Stimulated activated naive CD8-positive, alpha-beta T cell treated with anti-CD3 and anti-CD28 coated beads, Interleukin-15, Interleukin-2, amounts not matched to agents 100 U/mL and 50 U/mL, for 24 hours (primary cell): ENCODE measurements at regions not wholly inside any gene's neighbourhood (a gene's known extent, or its start where the extent isn't known, plus 50 kb on each side); places are given as distances from the start of the nearest gene placed in this dataset.

Source experiments
- ATAC-seq: fragments of 150-1000 bp; cut with Tn5 transposase; one replicate; pipeline ENCODE4 v1.10.0; 2021
- DNase-seq: peaks from one replicate; pipeline ENCODE4 v3.0.0; 2021

DNA sequence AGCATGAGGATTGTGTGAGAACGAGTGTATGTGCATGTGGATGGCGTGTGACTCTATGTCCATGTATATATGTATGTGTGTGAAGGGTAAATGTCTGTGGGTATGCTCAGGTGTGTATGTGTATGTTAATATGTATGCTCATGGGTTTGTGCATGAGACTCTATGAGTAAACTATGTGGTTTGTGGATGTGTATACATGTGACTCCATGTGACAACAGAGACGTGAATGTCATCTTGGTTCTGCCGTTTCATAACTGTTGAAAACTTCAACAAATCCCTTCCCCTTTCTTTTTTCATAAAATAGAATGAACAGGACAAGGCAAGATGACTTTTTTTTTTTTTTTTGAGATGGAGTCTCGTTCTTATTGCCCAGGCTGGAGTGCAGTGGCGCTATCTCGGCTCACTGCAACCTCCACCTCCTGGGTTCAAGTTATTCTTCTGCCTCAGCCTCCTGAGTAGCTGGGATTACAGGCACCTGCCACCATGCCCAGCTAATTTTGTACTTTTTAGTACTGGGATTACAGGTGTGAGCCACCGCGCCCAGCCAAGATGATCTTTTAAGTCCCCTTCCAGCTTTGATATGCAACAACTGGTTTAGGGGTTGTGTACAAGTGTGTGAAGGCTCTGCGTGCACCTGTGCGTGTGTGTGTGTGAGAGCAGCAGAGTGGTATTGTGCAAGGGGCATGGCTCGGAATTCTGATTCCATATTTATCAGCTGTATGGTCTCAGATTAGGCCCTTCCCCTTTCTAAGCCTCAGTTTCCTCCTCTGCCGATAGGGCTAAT is 106.3 kb downstream of the EBNA1BP2 start:
- ATAC-seq = no peak
- no peak for DNase-seq

- DNase-seq (no peak), ATAC-seq (no peak)
Measured at GRCh38 chr1:43065191-43065590, 106.5 kb upstream of the SLC2A1 start.

DNA sequence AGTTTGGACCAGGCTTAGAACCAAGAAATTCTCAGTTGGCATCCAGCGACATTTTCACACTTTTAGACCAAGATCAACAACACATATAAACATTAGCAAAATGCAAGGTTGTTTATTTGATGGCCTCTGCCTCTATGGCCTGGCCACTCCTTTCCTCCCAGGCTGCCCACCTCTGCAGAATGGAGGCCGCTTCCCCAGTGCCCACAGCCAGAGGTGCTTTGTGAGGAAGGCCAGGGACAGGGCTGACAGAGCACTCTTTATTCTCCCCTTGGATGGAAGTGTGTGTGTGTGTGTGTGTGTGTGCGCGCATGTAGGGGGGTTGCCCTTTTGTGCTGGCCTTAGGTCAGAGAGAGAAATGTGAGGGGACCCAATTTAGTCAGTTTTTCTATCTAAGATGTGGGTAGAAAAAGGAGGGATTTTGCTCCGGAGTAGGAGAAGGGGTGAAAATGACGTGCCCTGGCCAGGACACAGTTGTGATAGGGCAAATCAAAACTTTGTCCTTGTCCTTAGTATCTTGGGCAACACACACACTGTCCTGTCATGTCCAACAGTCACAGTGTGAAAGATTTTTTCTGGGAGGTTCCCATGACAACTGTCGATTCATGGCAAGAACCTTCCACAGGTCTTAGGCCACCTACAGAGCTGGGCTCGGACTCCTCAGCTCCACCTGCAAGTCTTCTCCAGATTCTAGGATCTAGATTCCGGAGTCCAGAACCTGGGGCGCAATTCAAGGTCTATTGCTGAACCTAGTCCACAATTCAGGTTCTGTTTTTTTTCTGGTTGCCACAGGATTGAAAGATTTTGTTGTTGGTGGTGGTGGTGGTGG is 104.9 kb upstream of the SLC2A1 start:
- ATAC-seq = no peak

DNA sequence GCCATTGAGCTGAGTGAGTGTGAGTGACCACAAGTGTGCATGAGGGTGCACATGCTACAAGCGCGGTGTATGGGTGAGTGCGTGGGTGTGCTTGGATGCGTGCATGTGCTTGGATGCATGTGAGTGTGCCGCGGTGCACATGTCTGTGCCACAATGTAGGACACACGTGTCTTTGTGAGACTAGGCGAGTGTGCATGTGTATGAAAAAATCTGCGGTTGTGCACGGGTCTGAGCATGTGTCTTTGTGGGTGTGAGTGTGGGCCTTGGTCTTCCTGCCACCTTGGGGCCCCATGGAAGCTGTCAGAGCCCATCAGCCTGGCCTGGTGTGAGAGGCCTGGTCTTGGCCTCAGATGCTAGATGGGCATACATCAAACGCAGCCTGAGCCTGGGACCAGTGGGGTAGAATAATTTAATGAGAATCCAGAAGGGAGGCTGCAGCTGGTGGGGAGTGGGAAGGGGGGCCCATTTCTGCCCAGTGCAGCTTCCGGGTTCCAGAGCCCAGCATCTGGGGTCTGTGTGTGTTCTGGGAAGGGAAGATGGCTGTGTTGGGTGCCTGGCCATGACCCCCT is 103.9 kb upstream of the SLC2A1 start:
- DNase-seq (no peak), ATAC-seq (no peak)

More for the DNA sequence above, 104.9 kb upstream of the SLC2A1 start:
- no peak for DNase-seq

DNA sequence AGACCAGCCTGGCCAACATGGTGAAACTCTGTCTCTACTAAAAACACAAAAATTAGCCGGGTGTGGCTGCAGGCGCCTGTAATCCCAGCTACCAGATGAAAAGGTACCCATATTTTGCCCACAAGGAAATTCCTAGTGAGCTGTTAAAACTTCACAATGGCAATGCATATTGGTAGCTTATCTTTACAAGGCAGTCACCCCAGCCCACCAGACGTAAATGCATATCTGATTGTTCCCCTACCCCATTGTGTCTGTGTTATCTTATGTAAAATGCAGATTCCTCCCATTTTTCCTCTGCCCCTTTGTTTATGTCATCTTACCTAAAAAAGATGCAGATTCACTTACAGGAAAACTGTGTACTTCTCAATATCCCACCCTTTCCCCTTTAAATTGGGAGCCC is 103.1 kb upstream of the SLC2A1 start:
- ATAC-seq = no peak
- DNase-seq = no peak

DNA sequence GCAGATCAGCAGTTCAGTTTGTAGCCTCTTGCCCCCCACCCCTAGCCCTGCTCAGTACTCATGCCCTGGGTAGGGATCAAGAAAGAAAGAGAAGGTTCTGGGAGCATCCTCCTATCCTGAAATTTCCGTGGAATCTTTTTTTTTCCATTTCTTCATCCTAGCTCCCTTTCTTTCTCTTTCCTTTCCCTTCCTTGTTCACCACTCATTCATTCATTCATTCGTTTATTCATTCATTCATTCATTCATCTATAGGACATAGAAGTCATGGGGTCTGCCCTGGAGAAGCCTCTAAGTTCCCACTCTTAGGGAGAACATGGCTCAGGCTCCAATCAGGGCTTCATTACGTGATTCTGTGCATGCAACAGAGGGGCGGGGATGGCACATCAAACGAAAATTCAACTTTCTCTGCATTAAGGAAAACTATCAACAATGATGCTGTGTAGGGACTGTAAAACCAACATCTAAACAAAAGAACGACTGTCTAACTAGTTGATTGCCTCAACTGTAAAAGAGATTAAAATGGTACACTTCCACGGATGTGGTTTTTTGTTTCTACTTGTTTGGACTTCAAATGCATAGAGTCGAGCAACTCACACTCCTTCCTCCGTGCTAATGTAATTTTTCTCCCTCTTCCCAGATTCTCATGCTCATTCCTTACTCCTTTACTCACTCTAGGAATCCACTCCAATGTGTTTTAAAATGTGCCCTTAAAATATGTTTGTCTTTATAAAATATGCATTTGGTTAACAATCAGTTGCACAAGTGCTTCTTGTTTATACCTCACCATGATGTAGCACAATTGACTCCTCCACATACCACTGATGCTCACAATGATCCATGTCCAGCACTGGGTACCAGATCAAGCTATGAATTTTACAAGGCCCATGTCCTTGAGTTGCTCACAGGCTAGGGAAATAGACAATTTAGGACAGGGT is 101.2 kb upstream of the SLC2A1 start:
- ATAC-seq (no peak), DNase-seq (no peak)

- no peak for ATAC-seq
- DNase-seq = peak; percentile 71
Measured at GRCh38 chr1:43058545-43059360, 100.1 kb upstream of the SLC2A1 start.

DNA sequence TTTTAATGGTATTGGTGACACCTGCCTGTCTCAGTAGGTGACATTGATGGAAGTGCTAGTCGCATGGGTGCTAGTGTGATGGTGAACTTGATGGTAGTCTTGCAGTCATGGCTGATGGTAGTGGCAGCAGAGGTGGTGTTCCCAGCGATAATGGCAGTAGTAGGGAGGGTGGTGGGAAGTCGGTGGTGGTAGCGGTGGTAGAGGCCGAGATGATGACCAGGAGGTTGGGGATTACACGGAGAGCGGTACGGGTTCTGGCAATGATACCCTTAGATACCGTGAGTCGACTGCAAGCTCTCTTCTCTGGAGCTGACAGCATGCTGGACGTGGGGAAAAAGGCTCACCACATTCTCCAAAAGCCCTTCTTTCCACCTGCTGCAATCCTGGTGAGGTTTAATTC is 99.4 kb upstream of the SLC2A1 start:
- DNase-seq (no peak), ATAC-seq (no peak)

DNA sequence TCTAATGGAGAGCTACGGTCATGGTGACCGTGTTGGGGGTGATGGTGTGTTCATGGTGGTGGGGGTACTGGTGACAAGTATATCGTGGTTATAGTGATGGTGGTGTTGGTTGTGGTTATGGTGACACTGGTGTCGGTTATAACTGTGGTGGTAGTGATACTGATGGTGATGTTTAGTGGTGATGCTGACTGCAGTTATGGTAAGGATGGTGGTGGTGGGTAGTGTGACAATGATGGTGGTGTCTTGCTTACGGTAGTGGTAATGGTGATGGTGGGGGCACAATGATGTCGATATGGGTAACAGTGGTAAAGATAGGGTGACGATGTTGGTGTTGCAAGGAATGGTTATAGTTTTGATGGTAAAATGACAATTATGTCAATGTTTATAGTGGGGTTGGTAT is 98.9 kb upstream of the SLC2A1 start:
- ATAC-seq (no peak), DNase-seq (no peak)

DNA sequence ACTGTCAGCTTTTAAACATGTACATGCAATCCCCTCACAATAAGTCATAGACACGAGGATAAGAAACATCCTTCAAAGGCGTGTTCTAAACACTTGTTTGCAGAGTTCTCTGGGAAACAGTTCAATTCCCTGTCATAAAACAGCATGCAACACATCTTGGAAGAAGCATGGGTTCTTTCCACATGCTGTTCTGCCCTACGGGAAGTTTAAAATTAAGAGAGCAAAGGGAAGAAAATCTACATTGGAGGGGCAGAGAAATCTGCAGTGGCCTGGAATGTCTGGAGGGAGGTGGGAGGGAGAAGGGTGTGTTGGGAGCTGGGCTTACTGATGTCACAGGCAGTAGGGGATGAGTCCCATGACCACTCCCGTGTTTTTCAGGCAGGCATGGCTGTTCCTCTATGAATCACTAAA is 98.3 kb upstream of the SLC2A1 start:
- ATAC-seq = no peak
- no peak for DNase-seq

- DNase-seq (no peak), ATAC-seq (no peak)
Measured at GRCh38 chr1:43056460-43056859, 97.8 kb upstream of the SLC2A1 start.

DNA sequence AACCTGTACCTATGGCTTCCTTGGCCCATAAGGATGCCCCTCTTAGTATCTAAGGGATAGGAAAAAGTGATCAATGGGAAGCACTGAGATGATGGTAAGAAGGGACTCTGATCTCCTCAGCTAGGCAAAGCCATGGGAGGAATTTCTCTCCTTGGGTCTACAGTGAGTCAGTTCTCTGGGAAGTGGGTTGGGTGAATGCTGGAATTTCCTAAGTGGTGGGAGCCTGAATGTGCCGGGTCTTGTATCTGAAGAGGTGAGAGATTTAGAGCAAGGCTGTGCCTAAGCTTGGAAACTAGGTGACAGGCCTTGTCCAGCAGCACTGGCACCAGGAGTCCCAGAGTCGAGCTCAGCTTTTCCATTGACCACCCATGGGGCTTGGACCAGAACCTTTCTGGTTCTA is 96.3 kb upstream of the SLC2A1 start:
- no peak for ATAC-seq
- DNase-seq = no peak

- DNase-seq (no peak), ATAC-seq (no peak)
Measured at GRCh38 chr1:43052786-43053439, 94.2 kb upstream of the SLC2A1 start.

GRCh38 chr1:43052322-43052721 is 93.7 kb upstream of the SLC2A1 start:
- no peak for DNase-seq
- no peak for ATAC-seq

- no peak for DNase-seq
- no peak for ATAC-seq
Measured at GRCh38 chr1:43049481-43049880, 90.8 kb upstream of the SLC2A1 start.

DNA sequence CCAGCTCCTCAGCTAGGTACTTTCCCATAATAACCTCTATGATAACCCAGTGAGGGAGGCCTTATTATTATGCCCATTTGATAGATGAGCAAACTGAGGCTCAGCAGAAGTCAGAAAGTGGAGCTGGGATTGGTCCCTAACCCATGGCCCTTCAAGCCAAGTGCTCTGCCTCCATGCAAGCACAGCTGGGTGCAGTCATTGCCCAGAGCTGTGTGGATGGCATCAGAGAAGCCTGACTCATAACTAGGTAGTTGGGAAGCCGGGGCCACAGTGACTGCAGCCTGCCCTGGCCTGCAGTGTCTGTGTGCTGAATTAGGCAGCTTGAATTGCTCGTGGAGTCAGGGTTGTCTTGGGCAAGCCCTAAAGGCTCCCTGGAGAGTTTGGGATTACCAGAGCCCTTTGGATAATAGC is 89.9 kb upstream of the SLC2A1 start:
- ATAC-seq = no peak
- no peak for DNase-seq

DNA sequence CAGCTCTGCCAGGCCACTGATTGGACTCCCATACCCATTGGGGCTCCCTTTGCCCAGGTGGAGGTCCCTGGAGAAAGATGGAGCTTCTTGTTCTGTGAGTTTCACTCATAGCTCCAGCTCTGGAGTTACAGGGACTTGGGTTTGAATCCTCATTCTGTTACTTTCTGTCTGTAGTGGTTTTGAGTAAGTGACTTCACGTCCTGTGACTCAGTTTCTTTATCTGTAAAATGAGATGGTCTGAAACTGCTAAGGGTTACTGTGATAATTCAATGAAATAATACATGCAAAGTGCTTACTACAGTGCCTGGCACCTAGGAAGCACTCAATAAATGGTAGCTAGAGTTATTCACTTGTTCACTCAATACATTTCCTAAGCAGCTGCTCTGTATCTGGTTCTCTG is 88.5 kb upstream of the SLC2A1 start:
- no peak for ATAC-seq
- DNase-seq = no peak

- ATAC-seq (no peak), DNase-seq (no peak)
Measured at GRCh38 chr1:43044572-43045361, 86.1 kb upstream of the SLC2A1 start.

DNA sequence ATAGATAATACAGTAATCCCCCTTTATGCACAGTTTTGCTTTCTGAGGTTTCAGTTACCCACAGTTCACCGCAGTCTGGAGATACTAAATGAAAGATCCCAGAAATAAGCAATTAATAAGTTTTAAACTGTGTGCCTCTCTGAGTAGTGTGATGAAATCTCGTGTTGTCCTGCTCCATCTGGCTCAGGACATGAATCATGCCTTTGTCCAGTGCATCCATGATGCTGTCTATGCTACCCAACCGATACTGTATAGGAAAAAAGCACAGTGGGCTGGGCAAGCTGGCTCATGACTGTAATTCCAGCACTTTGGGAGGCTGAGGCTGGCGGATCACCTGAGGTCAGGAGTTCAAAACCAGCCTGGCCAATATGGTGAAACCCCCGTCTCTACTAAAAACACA is 85.0 kb upstream of the SLC2A1 start:
- DNase-seq (no peak), ATAC-seq (no peak)
